ENCODE measurements at regions not wholly inside any gene's neighbourhood (a gene's known extent, or its start where the extent isn't known, plus 50 kb on each side); places are given as distances from the start of the nearest gene placed in this dataset.

DNA sequence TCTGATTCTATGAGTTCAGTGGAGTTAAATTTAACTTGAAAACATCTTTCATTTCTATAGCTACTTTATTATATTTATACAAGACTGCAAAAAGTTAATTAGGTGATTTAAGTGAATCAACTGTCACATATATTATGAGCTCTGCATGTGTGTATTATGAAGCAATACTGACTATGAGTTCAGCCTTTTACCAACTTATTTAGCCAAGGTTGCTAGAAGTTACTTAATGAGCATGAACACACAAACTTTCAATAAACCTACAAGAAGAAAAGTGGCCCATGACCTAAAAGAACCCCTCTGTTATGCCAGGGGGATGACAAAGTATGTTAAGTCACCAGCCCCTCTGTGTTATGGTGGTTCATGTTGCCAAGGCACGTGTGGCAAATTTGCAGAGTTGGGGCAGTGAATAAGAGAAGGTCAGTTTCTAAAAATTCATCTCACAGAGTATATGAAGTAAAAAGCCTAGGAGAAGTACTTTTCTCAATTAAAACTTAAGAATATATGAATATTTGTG lies 86.7 kb upstream of the LYPLAL1 start:
- TF ChIP-seq CTCF (conservative IDR thresholded peaks at IDR 0.05 in 1 of 2, IDR thresholded peaks at IDR 0.05 in 1 of 2; ENCODE audit: low read depth in 1 of 2, low read length in 2 of 2) (no peak), EZH2 (IDR thresholded peaks at IDR 0.05; ENCODE audit: low read length, missing control alignments) (no peak)
